Endothelial cell (in vitro differentiated cells): ENCODE measurements at regions not wholly inside any gene's neighbourhood (a gene's known extent, or its start where the extent isn't known, plus 50 kb on each side); places are given as distances from the start of the nearest gene placed in this dataset.
"Not testable (repeated sequence)": the region's sequence is repeated elsewhere in the genome, so short reads cannot be mapped to it uniquely, and the experiment has no call there.

Experiments used
- DNase-seq: peaks from one replicate; pipeline ENCODE4 v3.0.0; 2021; ENCODE audit warnings: low spot score
- H3K27ac Mint-ChIP-seq: one replicate; pipeline ENCODE4 v1.8.0; 2021; ENCODE audit warnings: mixed read lengths, inconsistent platforms; ENCODE audit not compliant: unreplicated experiment
- H3K27me3 Mint-ChIP-seq: one replicate; pipeline ENCODE4 v1.8.0; 2021; ENCODE audit warnings: mild to moderate bottlenecking, moderate library complexity, mixed read lengths, inconsistent platforms; ENCODE audit not compliant: unreplicated experiment
- H3K36me3 Mint-ChIP-seq: one replicate; pipeline ENCODE4 v1.8.0; 2021; ENCODE audit warnings: mild to moderate bottlenecking, low read depth, mixed read lengths, inconsistent platforms; ENCODE audit not compliant: unreplicated experiment
- H3K4me1 Mint-ChIP-seq: one replicate; pipeline ENCODE4 v1.8.0; 2021; ENCODE audit warnings: mild to moderate bottlenecking, mixed read lengths, inconsistent platforms; ENCODE audit not compliant: unreplicated experiment
- H3K4me3 Mint-ChIP-seq: one replicate; pipeline ENCODE4 v1.8.0; 2021; ENCODE audit warnings: mild to moderate bottlenecking, mixed read lengths, inconsistent platforms; ENCODE audit not compliant: unreplicated experiment
- H3K9me3 Mint-ChIP-seq: one replicate; pipeline ENCODE4 v1.8.0; 2021; ENCODE audit warnings: mixed read lengths, inconsistent platforms; ENCODE audit not compliant: unreplicated experiment
- TF ChIP-seq, protein P1 (sequence below): fragments of 200-600 bp; sonication (generic); IDR thresholded peaks from one replicate; pipeline ENCODE4 v1.5.0; 2021; ENCODE audit warnings: antibody characterized with exemption; ENCODE audit not compliant: unreplicated experiment

GRCh38 chr12:114152066-114152465 lies 185.9 kb upstream of the RBM19 start:
- Mint-ChIP-seq H3K4me1 (no peaks in the 10 kb centered on the region), H3K36me3 (no peaks in the 10 kb centered on the region), H3K27ac (no peak overlapping the region), H3K9me3 (no peaks in the 10 kb centered on the region), H3K27me3 (no peaks in the 10 kb centered on the region), H3K4me3 (no peak overlapping the region)
- DNase-seq, result no peak
- TF ChIP-seq, protein P1, sequence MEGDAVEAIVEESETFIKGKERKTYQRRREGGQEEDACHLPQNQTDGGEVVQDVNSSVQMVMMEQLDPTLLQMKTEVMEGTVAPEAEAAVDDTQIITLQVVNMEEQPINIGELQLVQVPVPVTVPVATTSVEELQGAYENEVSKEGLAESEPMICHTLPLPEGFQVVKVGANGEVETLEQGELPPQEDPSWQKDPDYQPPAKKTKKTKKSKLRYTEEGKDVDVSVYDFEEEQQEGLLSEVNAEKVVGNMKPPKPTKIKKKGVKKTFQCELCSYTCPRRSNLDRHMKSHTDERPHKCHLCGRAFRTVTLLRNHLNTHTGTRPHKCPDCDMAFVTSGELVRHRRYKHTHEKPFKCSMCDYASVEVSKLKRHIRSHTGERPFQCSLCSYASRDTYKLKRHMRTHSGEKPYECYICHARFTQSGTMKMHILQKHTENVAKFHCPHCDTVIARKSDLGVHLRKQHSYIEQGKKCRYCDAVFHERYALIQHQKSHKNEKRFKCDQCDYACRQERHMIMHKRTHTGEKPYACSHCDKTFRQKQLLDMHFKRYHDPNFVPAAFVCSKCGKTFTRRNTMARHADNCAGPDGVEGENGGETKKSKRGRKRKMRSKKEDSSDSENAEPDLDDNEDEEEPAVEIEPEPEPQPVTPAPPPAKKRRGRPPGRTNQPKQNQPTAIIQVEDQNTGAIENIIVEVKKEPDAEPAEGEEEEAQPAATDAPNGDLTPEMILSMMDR, result no peak

DNA sequence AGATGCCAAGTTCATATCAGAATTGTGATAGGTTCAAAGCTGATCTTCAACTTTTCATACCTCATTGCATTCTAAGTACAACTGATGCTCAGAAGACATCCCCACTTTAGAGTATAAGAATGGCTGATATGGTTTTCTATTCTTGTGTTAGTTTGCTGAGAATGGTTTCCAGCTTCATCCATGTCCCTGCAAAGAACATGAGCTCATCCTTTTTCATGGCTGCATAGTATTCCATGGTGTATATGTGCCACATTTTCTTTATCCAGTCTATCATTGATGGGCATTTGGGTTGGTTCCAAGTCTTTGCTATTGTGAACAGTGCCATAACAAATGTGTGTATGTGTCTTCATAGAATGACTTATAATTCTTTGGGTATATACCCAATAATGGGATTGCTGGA lies 184.5 kb upstream of the RBM19 start:
- not testable (repeated sequence) for H3K4me1 Mint-ChIP-seq, H3K9me3 Mint-ChIP-seq, DNase-seq, H3K36me3 Mint-ChIP-seq, H3K4me3 Mint-ChIP-seq, H3K27me3 Mint-ChIP-seq, H3K27ac Mint-ChIP-seq

DNA sequence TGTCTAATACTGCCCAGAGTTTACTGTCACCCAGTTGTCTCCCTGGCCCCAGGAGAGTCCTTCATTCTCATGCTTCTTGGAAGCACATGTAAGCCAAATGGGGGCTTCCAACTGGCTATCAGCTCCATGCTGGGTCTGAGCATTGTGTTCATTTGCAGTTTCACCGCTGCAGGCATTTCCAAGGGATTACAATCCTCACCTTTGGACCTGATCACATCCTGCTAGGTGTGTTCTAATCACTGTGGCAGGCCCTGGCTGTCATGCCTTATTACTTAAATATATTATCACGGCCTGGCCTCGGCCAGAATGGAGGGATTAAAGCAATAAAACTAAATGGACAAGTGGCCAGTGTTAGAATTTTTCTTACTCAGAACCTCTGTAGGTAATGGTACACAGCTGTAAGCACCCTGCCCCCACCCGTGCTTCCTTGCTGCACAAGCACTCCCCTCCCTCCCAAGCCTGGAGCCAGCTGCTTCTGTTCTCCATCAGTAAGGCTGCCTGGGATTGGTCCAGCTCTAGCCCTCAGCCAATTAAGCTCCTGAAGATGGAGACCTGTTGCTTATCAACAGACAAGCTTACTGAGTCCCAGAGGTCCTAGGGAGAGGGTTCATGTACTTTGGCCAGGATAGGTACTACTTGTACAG lies 175.9 kb upstream of the RBM19 start:
- no peak overlapping the region for H3K4me3 Mint-ChIP-seq
- DNase-seq, result no peak
- H3K27me3 Mint-ChIP-seq, result no peaks in the 10 kb centered on the region
- no peaks in the 10 kb centered on the region for H3K36me3 Mint-ChIP-seq
- no peaks in the 10 kb centered on the region for H3K9me3 Mint-ChIP-seq
- TF ChIP-seq, protein P1, result no peak
- H3K4me1 Mint-ChIP-seq, result no peaks in the 10 kb centered on the region
- H3K27ac Mint-ChIP-seq, result no peak overlapping the region

DNA sequence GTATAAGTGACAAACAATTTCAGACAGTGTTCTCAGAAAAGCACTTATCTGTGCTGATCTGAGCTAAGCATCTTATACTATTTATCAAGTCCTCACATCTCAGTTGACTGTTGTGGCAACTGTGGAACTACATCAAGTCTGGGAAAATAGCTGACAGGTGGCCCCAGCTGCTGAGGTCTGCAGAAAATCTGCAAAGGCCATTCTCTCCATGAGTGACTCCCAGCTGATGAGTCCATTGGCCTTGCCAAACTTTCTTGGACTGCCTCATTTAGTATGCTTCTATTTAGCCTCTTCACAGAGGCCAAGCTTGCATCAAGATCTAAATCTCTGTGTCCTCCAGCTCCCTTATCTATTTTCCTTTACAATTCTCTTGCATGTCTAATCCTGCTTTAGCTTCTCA lies 174.5 kb upstream of the RBM19 start:
- Mint-ChIP-seq H3K27ac (no peak overlapping the region), H3K9me3 (no peaks in the 10 kb centered on the region), H3K4me3 (no peak overlapping the region), H3K36me3 (no peaks in the 10 kb centered on the region), H3K27me3 (no peaks in the 10 kb centered on the region), H3K4me1 (no peaks in the 10 kb centered on the region)
- DNase-seq, result no peak
- TF ChIP-seq, protein P1, result no peak

- TF ChIP-seq, protein P1, result no peak
- no peak for DNase-seq
- Mint-ChIP-seq H3K27ac (no peak overlapping the region), H3K4me1 (no peaks in the 10 kb centered on the region), H3K27me3 (no peaks in the 10 kb centered on the region), H3K9me3 (no peaks in the 10 kb centered on the region), H3K36me3 (no peaks in the 10 kb centered on the region), H3K4me3 (no peak overlapping the region)
Measured at GRCh38 chr12:114136631-114137030, 170.5 kb upstream of the RBM19 start.
